HG02759 (cell line): ENCODE measurements at regions not wholly inside any gene's neighbourhood (a gene's known extent, or its start where the extent isn't known, plus 50 kb on each side); places are given as distances from the start of the nearest gene placed in this dataset.

ENCODE experiments used
- ATAC-seq: cut with Tn5 transposase; IDR thresholded peaks from one replicate; pipeline ENCODE4 v1.9.1; 2021; ENCODE audit warnings: mild to moderate bottlenecking, moderate library complexity; ENCODE audit not compliant: unreplicated experiment

- no peak for ATAC-seq
Observed at GRCh38 chr4:46684041-46684440, 225.0 kb downstream of the COX7B2 start.

GRCh38 chr4:46676364-46676763, 232.7 kb downstream of the COX7B2 start:
- no peak for ATAC-seq

- ATAC-seq = no peak
Observed at GRCh38 chr4:46674326-46674725, 234.7 kb downstream of the COX7B2 start.

- ATAC-seq = no peak
Observed at GRCh38 chr4:46667790-46668189, 241.3 kb downstream of the COX7B2 start.

GRCh38 chr4:46656071-46656470, 253.0 kb downstream of the COX7B2 start:
- peak; percentile 44 for ATAC-seq

- ATAC-seq = no peak
Observed at GRCh38 chr4:46653842-46654241, 255.2 kb downstream of the COX7B2 start.

GRCh38 chr4:46649390-46649789, 259.5 kb upstream of the GABRA2 start:
- ATAC-seq = no peak

- ATAC-seq = peak; percentile 98
Observed at GRCh38 chr4:46648088-46648744, 258.3 kb upstream of the GABRA2 start.

GRCh38 chr4:46645126-46645525, 255.2 kb upstream of the GABRA2 start:
- no peak for ATAC-seq
